D721Med (cell line): ENCODE measurements at regions not wholly inside any gene's neighbourhood (a gene's known extent, or its start where the extent isn't known, plus 50 kb on each side); places are given as distances from the start of the nearest gene placed in this dataset.

Experiments
- DNase-seq: peaks from one replicate; pipeline ENCODE4 v3.0.0; 2011; ENCODE audit warnings: low spot score; ENCODE audit not compliant: insufficient read length
- FAIRE-seq: peaks from 2 replicates; lab custom pipeline; 2011; peaks lifted over from hg19 to GRCh38; lab: Jason Lieb, UNC
- CTCF ChIP-seq: IDR thresholded peaks from 2 replicates; pipeline ENCODE4 v1.5.1; 2012; ENCODE audit warnings: mild to moderate bottlenecking, control low read depth; ENCODE audit not compliant: insufficient read depth; ENCODE audit errors: missing control alignments

GRCh38 chr9:75395336-75395735, 307.0 kb downstream of the OSTF1 start:
- TF ChIP-seq CTCF, result no peak
- DNase-seq (no peak), FAIRE-seq (no peak)

- no peak for TF ChIP-seq CTCF
- FAIRE-seq (no peak), DNase-seq (no peak)
Measured at GRCh38 chr9:75397836-75398235, 309.5 kb downstream of the OSTF1 start.

GRCh38 chr9:75408391-75408790, 320.1 kb downstream of the OSTF1 start:
- no peak for DNase-seq
- no peak for FAIRE-seq
- TF ChIP-seq CTCF, result no peak

GRCh38 chr9:75410405-75410804, 322.1 kb downstream of the OSTF1 start:
- FAIRE-seq (no peak), DNase-seq (no peak)
- TF ChIP-seq CTCF, result no peak

- no peak for DNase-seq
- FAIRE-seq, result no peak
- TF ChIP-seq CTCF, result no peak
Measured at GRCh38 chr9:75414371-75415160, 326.3 kb downstream of the OSTF1 start.

- TF ChIP-seq CTCF, result no peak
- DNase-seq, result no peak
- no peak for FAIRE-seq
Measured at GRCh38 chr9:75417471-75417870, 329.2 kb downstream of the OSTF1 start.

GRCh38 chr9:75418518-75418917, 330.2 kb downstream of the OSTF1 start:
- DNase-seq (no peak), FAIRE-seq (no peak)
- TF ChIP-seq CTCF, result no peak
